ENCODE measurements at regions not wholly inside any gene's neighbourhood (a gene's known extent, or its start where the extent isn't known, plus 50 kb on each side); places are given as distances from the start of the nearest gene placed in this dataset.

DNA sequence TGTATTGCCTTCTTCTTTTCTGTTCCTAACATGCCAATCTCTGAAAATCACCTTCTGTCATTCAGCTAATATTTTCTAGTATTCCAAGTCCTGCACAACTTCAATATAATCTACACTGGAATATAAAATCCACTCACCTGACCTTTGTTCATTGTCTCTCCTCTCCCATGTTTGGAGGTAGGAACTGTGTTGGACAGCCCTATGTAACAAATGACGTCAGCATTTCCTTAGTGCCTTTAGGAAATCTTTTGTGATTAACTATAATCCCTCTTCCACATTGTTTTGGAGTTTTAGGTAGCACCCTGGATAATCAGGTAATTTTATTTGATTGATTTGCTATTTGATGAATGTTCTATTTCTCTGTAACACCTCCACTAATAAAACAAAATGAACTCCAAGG is 814.8 kb upstream of the PRKX start:
- TF ChIP-seq, protein P1, sequence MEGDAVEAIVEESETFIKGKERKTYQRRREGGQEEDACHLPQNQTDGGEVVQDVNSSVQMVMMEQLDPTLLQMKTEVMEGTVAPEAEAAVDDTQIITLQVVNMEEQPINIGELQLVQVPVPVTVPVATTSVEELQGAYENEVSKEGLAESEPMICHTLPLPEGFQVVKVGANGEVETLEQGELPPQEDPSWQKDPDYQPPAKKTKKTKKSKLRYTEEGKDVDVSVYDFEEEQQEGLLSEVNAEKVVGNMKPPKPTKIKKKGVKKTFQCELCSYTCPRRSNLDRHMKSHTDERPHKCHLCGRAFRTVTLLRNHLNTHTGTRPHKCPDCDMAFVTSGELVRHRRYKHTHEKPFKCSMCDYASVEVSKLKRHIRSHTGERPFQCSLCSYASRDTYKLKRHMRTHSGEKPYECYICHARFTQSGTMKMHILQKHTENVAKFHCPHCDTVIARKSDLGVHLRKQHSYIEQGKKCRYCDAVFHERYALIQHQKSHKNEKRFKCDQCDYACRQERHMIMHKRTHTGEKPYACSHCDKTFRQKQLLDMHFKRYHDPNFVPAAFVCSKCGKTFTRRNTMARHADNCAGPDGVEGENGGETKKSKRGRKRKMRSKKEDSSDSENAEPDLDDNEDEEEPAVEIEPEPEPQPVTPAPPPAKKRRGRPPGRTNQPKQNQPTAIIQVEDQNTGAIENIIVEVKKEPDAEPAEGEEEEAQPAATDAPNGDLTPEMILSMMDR (IDR thresholded peaks at IDR 0.05; ENCODE audit: low read depth, low read length), result no peak
- TF ChIP-seq EZH2phosphoT487 (IDR thresholded peaks at IDR 0.05; ENCODE audit: low read depth), result no peak

All from OCI-LY3 (cell line).